ENCODE measurements at regions not wholly inside any gene's neighbourhood (a gene's known extent, or its start where the extent isn't known, plus 50 kb on each side); places are given as distances from the start of the nearest gene placed in this dataset.

GRCh38 chr18:35915056-35915455 lies 57.4 kb upstream of the RMP24 start:
- Histone ChIP-seq H3K27me3 (ENCODE audit: insufficient read depth, low read length, poor library complexity, severe bottlenecking) (no peaks in the 10 kb centered on the region), H3F3A (ENCODE audit: low read depth) (no peaks in the 10 kb centered on the region), H4K20me1 (ENCODE audit: insufficient read depth, low read length, poor library complexity, severe bottlenecking) (no peaks in the 10 kb centered on the region), H3K4me2 (ENCODE audit: low read depth, low read length, poor library complexity, severe bottlenecking) (no peak overlapping the region), H3K4me1 (ENCODE audit: insufficient read depth, low read length, poor library complexity, severe bottlenecking) (peaks cover 6% of the 10 kb centered on the region), H3K9ac (ENCODE audit: low read depth, low read length, poor library complexity, severe bottlenecking) (no peak overlapping the region), H3K4me3 (ENCODE audit: low read length, poor library complexity, severe bottlenecking) (no peak overlapping the region), H3K9me3 (ENCODE audit: insufficient read depth, low read depth, low read length) (no peaks in the 10 kb centered on the region), H3K79me2 (ENCODE audit: insufficient read depth, low read length) (no peaks in the 10 kb centered on the region), H2AFZ (ENCODE audit: low read length) (no peak overlapping the region), H3K36me3 (ENCODE audit: insufficient read depth, low read length) (no peaks in the 10 kb centered on the region), H3K9me2 (replicated peaks; ENCODE audit: low read depth, low read length) (no peaks in the 10 kb centered on the region)
- TF ChIP-seq EZH2phosphoT487 (IDR thresholded peaks at IDR 0.05; ENCODE audit: borderline replicate concordance) (no peak), CTCF (conservative IDR thresholded peaks at IDR 0.05; ENCODE audit: low read length) (no peak)

- Histone ChIP-seq H3K79me2 (ENCODE audit: insufficient read depth, low read length) (no peaks in the 10 kb centered on the region), H3K4me2 (ENCODE audit: low read depth, low read length, poor library complexity, severe bottlenecking) (no peak overlapping the region), H4K20me1 (ENCODE audit: insufficient read depth, low read length, poor library complexity, severe bottlenecking) (no peaks in the 10 kb centered on the region), H3K9ac (ENCODE audit: low read depth, low read length, poor library complexity, severe bottlenecking) (no peak overlapping the region), H3F3A (ENCODE audit: low read depth) (no peaks in the 10 kb centered on the region), H3K9me3 (ENCODE audit: insufficient read depth, low read depth, low read length) (no peaks in the 10 kb centered on the region), H3K9me2 (replicated peaks; ENCODE audit: low read depth, low read length) (no peaks in the 10 kb centered on the region), H3K27me3 (ENCODE audit: insufficient read depth, low read length, poor library complexity, severe bottlenecking) (no peaks in the 10 kb centered on the region), H3K4me1 (ENCODE audit: insufficient read depth, low read length, poor library complexity, severe bottlenecking) (peaks cover 6% of the 10 kb centered on the region), H3K4me3 (ENCODE audit: low read length, poor library complexity, severe bottlenecking) (no peak overlapping the region), H3K36me3 (ENCODE audit: insufficient read depth, low read length) (no peaks in the 10 kb centered on the region), H2AFZ (ENCODE audit: low read length) (no peak overlapping the region)
- no peak for TF ChIP-seq EZH2phosphoT487 (IDR thresholded peaks at IDR 0.05; ENCODE audit: borderline replicate concordance)
These were observed 55.4 kb upstream of the RMP24 start for GRCh38 chr18:35917043-35917442.

- peaks cover 6% of the 10 kb centered on the region for H3K4me1 ChIP-seq (ENCODE audit: insufficient read depth, low read length, poor library complexity, severe bottlenecking)
These were observed 53.9 kb upstream of the RMP24 start for GRCh38 chr18:35918564-35918963.

More at GRCh38 chr18:35918564-35918963, 53.9 kb upstream of the RMP24 start:
- Histone ChIP-seq H3K9ac (ENCODE audit: low read depth, low read length, poor library complexity, severe bottlenecking) (no peak overlapping the region), H2AFZ (ENCODE audit: low read length) (no peak overlapping the region), H4K20me1 (ENCODE audit: insufficient read depth, low read length, poor library complexity, severe bottlenecking) (no peaks in the 10 kb centered on the region), H3K9me3 (ENCODE audit: insufficient read depth, low read depth, low read length) (no peaks in the 10 kb centered on the region), H3F3A (ENCODE audit: low read depth) (no peaks in the 10 kb centered on the region), H3K27me3 (ENCODE audit: insufficient read depth, low read length, poor library complexity, severe bottlenecking) (no peaks in the 10 kb centered on the region), H3K9me2 (replicated peaks; ENCODE audit: low read depth, low read length) (no peaks in the 10 kb centered on the region), H3K79me2 (ENCODE audit: insufficient read depth, low read length) (no peaks in the 10 kb centered on the region), H3K36me3 (ENCODE audit: insufficient read depth, low read length) (no peaks in the 10 kb centered on the region), H3K4me3 (ENCODE audit: low read length, poor library complexity, severe bottlenecking) (no peak overlapping the region), H3K4me2 (ENCODE audit: low read depth, low read length, poor library complexity, severe bottlenecking) (no peak overlapping the region)
- TF ChIP-seq CTCF (conservative IDR thresholded peaks at IDR 0.05; ENCODE audit: low read length) (no peak), EZH2phosphoT487 (IDR thresholded peaks at IDR 0.05; ENCODE audit: borderline replicate concordance) (no peak)
